ENCODE measurements at regions not wholly inside any gene's neighbourhood (a gene's known extent, or its start where the extent isn't known, plus 50 kb on each side); places are given as distances from the start of the nearest gene placed in this dataset.
"Not testable (repeated sequence)": the region's sequence is repeated elsewhere in the genome, so short reads cannot be mapped to it uniquely, and the experiment has no call there.

DNA sequence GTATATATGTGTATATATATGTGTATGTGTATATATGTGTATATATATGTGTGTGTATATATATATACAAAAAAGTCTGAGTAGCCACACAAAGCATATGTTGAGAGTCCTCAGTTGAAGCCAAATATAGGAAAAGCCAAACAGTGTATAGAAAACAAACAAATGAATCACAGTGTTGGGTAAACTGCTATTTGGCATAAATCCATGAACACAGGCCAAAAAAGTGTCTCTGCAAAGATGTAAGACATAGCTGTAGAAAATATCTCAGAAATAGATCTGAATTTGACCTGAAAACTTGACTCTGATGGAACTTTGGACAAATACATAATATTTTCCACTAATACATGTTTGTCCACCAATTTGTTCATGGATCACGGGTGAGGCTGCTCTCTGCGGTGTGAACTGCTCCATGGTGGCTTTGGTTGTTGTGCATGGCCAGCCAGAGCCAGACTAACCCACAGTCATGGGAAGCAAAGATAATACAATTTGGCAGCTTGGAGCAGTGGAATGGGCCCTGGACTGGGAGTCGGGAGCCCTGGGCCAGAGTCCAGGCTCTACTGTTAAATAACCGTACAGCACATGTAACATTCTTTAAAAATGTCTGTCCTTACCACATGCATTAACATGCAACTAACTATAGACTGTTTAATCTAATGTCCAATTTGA lies 76.9 kb upstream of the EED start:
- no peak for DNase-seq (ENCODE audit: extremely low read depth in 1 of 2, low read depth in 1 of 2)

- DNase-seq (ENCODE audit: extremely low read depth in 1 of 2, low read depth in 1 of 2), result not testable (repeated sequence)
Measured at GRCh38 chr11:86166287-86166686, 78.3 kb upstream of the EED start.

- no peak for DNase-seq (ENCODE audit: extremely low read depth in 1 of 2, low read depth in 1 of 2)
Measured at GRCh38 chr11:86164106-86164505, 80.4 kb upstream of the EED start.

GRCh38 chr11:86163221-86163876 lies 81.2 kb upstream of the EED start:
- not testable (repeated sequence) for DNase-seq (ENCODE audit: extremely low read depth in 1 of 2, low read depth in 1 of 2)

- DNase-seq (ENCODE audit: extremely low read depth in 1 of 2, low read depth in 1 of 2), result no peak
Measured at GRCh38 chr11:86162239-86162638, 82.3 kb upstream of the EED start.

DNA sequence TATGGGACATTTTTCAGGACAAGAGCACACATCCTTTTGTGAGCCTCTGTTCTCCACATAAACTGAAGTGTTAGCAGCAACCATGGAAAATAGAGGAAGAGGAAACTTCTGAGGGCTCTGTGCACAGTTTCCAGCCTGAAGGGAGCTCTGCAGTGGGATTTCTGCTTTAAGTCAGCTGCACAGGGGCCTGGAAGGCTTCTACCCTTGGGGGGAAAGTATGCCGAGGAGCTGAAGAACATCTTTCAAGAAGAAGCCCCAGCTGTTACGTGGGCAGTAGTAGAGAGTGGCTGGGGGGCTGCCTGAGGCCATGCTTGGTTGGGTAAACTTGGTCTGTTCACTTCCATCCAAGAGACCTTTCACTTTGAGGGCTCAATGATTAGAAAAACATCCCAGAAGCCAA lies 82.7 kb upstream of the EED start:
- no peak for DNase-seq (ENCODE audit: extremely low read depth in 1 of 2, low read depth in 1 of 2)

DNA sequence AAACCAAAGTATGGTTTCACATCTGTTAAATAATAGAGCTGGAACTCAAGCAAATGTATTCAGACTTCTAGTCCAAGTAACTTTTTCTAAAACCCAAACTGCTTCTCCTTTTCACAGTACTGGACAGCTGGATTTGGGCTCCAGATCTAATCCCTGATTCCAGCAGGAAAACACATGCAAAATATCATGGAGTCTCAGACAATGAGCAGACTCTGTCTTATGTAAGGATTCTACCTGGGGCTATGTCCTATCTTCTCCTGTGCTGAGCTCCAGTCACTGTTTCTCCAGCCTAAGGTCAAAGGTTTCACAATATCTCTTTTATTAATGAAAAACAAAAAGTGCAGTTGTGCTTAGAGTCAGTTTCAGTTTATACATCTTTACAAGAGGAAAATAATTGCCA lies 83.2 kb upstream of the EED start:
- DNase-seq (ENCODE audit: extremely low read depth in 1 of 2, low read depth in 1 of 2), result no peak

DNA sequence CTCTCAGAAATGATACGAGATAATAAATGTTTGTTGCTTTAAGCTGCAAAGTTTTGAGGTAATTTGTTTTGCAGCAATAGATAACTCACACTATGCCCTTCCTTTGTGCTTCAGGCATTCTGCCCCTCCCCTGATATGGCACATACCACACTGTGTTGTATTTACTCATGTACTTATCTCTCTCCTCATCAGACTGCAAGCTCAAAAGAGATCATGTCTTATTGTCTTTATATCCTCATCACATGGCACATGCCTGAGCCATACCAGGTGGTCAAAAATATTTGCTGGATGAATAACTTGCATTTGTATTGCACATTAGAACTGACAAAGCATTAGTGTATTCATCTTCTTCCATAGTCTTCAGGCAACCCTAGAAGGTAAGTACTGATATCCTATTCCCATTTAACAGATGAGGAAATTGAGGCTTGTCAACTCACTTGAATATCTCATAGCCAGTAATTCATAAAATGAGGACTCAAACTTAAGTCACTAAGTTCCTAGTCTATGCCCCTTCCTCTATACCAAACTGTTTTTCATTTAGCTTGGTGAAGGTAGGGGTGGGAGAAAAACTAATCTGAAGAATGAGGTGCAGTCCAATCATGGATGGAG lies 83.9 kb upstream of the EED start:
- no peak for DNase-seq (ENCODE audit: extremely low read depth in 1 of 2, low read depth in 1 of 2)

- DNase-seq (ENCODE audit: extremely low read depth in 1 of 2, low read depth in 1 of 2), result no peak
Measured at GRCh38 chr11:86159581-86159891, 85.0 kb upstream of the EED start.

- DNase-seq (ENCODE audit: extremely low read depth in 1 of 2, low read depth in 1 of 2), result no peak
Measured at GRCh38 chr11:86158704-86159580, 85.6 kb upstream of the EED start.

DNA sequence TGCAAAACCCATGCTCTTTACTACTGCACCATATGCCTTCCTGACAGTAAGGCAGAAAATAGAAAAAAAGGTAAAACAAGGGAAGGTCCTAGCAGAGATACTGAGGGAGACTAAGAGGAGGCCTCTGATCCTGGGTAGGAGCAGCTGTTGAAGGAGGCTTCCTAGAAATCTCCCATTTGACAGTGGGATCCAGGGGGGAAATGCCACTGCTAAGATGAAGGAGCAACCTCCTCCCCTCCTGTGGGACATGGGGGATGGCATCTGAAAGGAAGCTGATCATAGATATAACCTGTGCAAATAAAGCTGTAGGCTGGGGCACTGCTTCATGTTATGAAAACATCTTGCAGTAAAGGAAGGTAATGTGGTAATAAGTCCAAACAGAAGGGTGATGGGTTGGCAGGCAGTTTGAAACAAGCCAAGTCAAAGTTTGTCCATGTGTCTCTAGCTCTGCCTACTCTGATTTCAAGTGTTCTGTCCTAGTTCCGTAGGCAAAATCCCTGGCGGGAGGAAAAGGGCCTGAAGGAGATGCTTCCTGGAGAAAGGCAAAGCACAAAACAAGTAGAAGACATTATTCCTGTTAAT lies 86.7 kb upstream of the EED start:
- no peak for DNase-seq (ENCODE audit: extremely low read depth in 1 of 2, low read depth in 1 of 2)

GRCh38 chr11:86156397-86156955 lies 87.6 kb upstream of the PICALM start:
- DNase-seq (ENCODE audit: extremely low read depth in 1 of 2, low read depth in 1 of 2), result no peak

- no peak for DNase-seq (ENCODE audit: extremely low read depth in 1 of 2, low read depth in 1 of 2)
Measured at GRCh38 chr11:86155200-86155844, 86.4 kb upstream of the PICALM start.

DNA sequence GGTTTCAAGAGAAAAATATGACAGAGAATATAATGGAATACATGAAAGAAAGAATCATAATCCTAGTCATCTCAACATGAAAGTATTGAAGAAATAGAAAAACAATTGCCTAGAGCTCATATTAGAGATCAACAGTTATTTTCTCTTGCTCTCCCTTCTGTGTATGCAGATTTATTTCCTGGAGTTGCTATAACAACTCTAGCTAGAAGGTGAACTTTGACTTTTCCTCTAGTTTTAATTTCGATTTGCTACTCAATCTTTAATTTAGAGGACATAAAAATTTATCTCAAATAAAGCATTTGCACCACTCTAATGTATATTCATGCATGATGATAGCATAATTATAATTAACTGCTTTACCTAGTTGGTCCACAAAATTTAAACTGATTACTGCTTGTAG lies 84.6 kb upstream of the PICALM start:
- DNase-seq (ENCODE audit: extremely low read depth in 1 of 2, low read depth in 1 of 2), result no peak

DNA sequence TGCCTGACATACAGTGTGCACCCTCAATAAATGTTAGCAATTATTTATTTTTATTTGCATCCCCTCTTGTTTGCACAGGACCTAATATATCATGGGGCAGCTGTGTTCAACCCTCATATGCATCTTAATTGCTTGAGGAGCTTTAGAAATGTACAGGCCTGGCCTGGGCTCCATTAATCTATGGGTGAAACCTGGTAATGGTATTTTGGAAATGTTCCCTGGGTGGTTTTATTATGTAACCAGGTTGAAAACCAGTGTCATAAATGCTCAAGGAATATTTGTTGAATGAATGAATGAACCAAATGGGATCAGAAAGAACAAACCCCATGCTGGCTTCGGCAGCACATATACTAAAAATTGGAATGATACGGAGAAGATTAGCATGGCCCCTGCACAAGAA lies 84.0 kb upstream of the PICALM start:
- DNase-seq (ENCODE audit: extremely low read depth in 1 of 2, low read depth in 1 of 2), result no peak

- DNase-seq (ENCODE audit: extremely low read depth in 1 of 2, low read depth in 1 of 2), result no peak
Measured at GRCh38 chr11:86152006-86152862, 83.3 kb upstream of the PICALM start.

DNA sequence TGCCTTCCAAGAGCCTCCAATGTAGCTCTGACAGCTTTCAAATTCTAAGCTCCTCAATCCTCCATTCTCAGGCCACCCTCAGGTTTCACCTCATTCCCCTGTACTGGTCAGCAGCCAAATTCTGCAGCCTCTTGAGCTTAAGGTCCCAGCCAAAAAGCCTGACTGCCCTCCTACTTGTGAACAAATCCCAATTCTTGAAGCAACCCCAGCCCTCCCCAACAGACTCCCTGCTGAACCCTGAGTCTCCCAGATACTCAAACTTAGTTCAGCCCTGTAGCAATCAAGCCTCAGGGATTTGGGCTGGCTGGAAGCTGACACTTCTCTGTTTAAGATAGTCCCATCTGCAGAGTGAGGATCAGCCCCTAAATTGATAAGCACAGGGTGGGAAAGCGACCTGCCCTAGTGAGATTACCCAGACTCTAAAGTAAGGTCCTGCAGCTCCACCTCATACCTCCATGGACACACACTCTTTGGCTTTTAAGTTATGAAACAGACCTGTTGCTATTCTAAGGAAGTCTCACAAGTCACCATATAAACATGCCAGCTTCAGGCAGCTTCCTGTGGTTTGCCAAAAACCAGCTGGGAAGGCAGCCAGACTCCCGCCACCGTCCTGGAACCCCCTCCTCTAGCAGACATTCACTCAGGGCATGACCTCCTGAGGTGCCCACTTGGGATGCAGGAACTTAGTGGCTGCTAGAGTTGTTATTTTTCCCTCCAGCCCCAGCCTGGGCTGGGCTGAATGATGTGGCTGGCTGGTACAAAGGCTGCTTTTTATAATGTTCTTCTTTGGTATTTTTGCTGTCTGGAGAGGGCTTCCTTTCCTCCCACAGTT lies 82.5 kb upstream of the PICALM start:
- no peak for DNase-seq (ENCODE audit: extremely low read depth in 1 of 2, low read depth in 1 of 2)

- DNase-seq (ENCODE audit: extremely low read depth in 1 of 2, low read depth in 1 of 2), result no peak
Measured at GRCh38 chr11:86150847-86151173, 81.9 kb upstream of the PICALM start.

- DNase-seq (ENCODE audit: extremely low read depth in 1 of 2, low read depth in 1 of 2), result no peak
Measured at GRCh38 chr11:86149792-86150191, 80.9 kb upstream of the PICALM start.
